GM21526 (cell line): ENCODE measurements at regions not wholly inside any gene's neighbourhood (a gene's known extent, or its start where the extent isn't known, plus 50 kb on each side); places are given as distances from the start of the nearest gene placed in this dataset.
"Not testable (repeated sequence)": the region's sequence is repeated elsewhere in the genome, so short reads cannot be mapped to it uniquely, and the experiment has no call there.

Experiments used
- ATAC-seq: cut with Tn5 transposase; IDR thresholded peaks from one replicate; pipeline ENCODE4 v1.9.1; 2021; ENCODE audit warnings: moderate library complexity; ENCODE audit not compliant: unreplicated experiment, low FRiP score

DNA sequence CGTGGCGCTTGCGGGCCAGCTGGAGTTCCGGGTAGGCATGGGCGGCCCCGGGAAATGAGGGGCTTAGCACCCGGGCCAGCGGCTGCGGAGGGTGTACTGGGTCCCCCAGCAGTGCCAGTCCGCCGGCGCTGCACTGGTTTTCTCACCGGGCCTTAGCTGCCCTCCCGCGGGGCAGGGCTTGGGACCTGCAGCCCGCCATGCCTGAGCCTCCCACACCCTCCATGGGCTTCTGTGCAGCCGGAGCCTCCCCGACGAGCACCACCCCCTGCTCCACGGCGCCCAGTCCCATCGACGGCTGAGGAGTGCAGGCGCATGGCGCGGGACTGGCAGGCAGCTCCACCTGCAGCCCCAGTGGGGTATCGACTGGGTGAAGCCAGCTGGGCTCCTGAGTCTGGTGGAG is 852.6 kb upstream of the MIR17HG start:
- not testable (repeated sequence) for ATAC-seq

DNA sequence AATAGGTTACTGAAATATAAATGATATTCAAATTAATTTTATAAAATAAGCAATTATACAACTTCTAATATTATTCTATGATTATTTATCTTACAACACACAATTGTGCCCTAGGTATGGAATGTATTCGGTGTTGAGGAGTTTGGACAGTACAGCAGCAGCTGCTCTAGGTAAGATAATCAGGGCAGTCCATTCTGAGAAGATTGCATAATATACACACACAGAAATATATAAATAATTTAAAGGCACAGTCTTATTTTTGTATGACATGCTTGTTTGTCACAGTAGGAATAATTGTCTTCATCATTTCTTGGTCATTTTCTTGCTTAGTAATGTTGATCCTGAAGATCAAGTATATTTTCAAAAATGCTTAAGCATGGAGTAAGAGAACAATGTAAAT is 849.4 kb upstream of the MIR17HG start:
- no peak for ATAC-seq

- no peak for ATAC-seq
Measured at GRCh38 chr13:90498816-90499215, 848.7 kb upstream of the MIR17HG start.

DNA sequence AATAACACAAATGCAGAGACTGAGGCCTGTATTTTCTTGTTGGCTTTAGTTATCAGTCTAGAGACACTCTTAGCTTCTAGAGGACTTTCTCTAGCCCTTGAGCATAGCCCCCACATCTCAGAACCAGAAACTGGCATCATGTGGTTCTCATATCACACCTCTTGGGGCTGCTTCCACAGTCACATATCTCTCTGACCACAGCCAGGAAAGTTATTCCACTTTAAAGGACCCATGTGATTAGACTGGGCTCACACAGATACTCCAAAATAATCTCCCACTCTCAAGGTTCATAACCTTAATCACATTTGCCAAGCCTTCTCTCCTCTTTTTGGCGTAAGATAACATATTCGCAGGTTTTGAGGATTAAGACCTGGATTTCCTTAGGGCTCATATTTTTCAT is 846.9 kb upstream of the MIR17HG start:
- no peak for ATAC-seq

- ATAC-seq: no peak
Measured at GRCh38 chr13:90502153-90502552, 845.3 kb upstream of the MIR17HG start.

- no peak for ATAC-seq
Measured at GRCh38 chr13:90502762-90503161, 844.7 kb upstream of the MIR17HG start.

- ATAC-seq: no peak
Measured at GRCh38 chr13:90510319-90510718, 837.2 kb upstream of the MIR17HG start.

DNA sequence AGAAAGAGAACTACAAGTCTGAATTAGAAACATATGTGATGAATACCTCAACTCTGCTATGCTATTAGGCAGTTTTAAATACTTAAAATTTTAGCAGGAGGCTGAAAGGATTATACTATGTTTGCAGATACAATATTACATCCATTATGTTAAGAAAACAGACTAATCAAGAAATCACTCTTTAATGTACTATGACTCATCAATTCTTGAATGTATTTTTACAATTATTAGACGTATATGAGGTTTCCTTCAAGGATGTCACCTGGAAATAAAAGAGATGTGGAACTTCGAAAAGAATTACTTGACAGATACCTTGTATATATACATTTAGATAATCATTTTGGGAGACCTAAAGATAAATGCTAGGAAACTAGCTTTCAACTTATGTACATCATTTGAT is 835.6 kb upstream of the MIR17HG start:
- ATAC-seq: no peak

- ATAC-seq: not testable (repeated sequence)
Measured at GRCh38 chr13:90514712-90515111, 832.8 kb upstream of the MIR17HG start.

- no peak for ATAC-seq
Measured at GRCh38 chr13:90518417-90518816, 829.1 kb upstream of the MIR17HG start.

GRCh38 chr13:90519157-90519556 is 828.3 kb upstream of the MIR17HG start:
- no peak for ATAC-seq

- no peak for ATAC-seq
Measured at GRCh38 chr13:90526711-90527110, 820.8 kb upstream of the MIR17HG start.

DNA sequence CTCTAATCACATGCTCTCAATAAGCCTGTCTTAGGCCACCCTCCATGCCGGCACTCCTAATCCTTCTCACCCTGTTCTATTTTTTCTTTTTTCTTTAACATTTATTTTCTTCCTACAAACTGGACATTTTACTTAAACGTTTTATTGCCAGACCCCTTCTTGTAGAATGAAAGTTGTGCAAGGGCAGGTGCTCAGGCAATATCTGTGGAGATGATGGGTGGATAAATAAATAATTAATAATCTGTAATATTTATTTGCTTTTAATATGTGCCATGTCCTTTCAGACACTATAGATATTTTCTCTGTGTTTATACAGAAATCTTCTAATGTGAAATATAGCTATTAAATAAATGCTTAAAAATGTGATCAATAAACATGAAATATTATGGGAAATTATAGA is 815.7 kb upstream of the MIR17HG start:
- no peak for ATAC-seq

- no peak for ATAC-seq
Measured at GRCh38 chr13:90532861-90533492, 814.5 kb upstream of the MIR17HG start.

DNA sequence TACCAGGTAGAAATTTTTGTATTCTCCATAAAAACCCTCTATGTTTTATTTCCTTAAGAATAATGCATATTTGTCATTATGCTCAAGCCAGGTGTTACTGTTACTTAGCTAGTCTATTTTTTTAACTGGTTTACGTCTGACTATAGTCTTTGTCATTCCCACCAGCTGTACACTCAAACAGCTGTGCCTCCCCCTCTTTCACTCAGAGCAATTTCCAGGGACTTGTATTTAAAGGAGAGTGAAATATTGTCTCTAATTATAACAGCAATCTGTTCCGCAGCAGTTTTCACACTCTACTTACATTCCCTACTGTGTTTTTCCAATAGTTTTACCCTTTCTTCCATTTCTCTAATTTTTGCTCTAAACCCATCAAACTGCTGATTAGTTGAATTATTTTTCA is 813.6 kb upstream of the MIR17HG start:
- ATAC-seq: no peak

- ATAC-seq: no peak
Measured at GRCh38 chr13:90534617-90535370, 812.7 kb upstream of the MIR17HG start.

GRCh38 chr13:90535421-90535820 is 812.1 kb upstream of the MIR17HG start:
- no peak for ATAC-seq

GRCh38 chr13:90538063-90538462 is 809.4 kb upstream of the MIR17HG start:
- no peak for ATAC-seq

DNA sequence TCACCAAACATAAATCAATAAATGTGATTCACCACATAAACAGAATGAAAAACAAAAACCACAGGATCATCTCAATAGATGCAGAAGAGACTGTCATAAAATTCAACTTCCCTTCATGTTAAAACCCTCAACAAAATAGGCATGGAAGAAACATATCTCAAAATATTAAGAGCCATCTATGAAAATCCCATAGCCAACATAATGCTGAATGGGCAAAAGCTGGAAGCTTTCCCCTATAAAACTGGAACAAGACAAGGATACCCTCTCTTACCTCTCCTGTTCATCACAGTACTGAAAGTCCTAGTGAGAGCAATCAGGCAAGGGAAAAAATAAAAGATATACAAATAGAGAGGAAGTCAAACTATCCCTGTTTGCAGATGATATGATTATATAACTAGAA is 806.1 kb upstream of the MIR17HG start:
- ATAC-seq: no peak

- ATAC-seq: no peak
Measured at GRCh38 chr13:90542959-90543505, 804.5 kb upstream of the MIR17HG start.

- no peak for ATAC-seq
Measured at GRCh38 chr13:90545070-90545840, 802.2 kb upstream of the MIR17HG start.
